Thyroid gland (tissue), 4 donors: ENCODE measurements at regions not wholly inside any gene's neighbourhood (a gene's known extent, or its start where the extent isn't known, plus 50 kb on each side); places are given as distances from the start of the nearest gene placed in this dataset.

Source experiments
- POLR2A ChIP-seq, 2 donors: fragments of 450-650 bp; IDR thresholded peaks; one replicate each; pipeline ENCODE4 v1.6.1; 2017; ENCODE audit warnings: antibody characterized with exemption in 2 of 2, mild to moderate bottlenecking in 2 of 2, moderate library complexity in 1 of 2
- TF ChIP-seq, protein P1 (sequence below), 6 experiments: fragments of 200-600 bp in 3 of 6; fragments of 450-650 bp in 3 of 6; sonication (generic) in 3 of 6; IDR thresholded peaks; one replicate each; pipeline ENCODE4 v1.5.1; 2016 to 2019; ENCODE audit warnings: antibody characterized with exemption in 6 of 6, mild to moderate bottlenecking in 2 of 6, inconsistent platforms in 1 of 6, moderate library complexity in 1 of 6

DNA sequence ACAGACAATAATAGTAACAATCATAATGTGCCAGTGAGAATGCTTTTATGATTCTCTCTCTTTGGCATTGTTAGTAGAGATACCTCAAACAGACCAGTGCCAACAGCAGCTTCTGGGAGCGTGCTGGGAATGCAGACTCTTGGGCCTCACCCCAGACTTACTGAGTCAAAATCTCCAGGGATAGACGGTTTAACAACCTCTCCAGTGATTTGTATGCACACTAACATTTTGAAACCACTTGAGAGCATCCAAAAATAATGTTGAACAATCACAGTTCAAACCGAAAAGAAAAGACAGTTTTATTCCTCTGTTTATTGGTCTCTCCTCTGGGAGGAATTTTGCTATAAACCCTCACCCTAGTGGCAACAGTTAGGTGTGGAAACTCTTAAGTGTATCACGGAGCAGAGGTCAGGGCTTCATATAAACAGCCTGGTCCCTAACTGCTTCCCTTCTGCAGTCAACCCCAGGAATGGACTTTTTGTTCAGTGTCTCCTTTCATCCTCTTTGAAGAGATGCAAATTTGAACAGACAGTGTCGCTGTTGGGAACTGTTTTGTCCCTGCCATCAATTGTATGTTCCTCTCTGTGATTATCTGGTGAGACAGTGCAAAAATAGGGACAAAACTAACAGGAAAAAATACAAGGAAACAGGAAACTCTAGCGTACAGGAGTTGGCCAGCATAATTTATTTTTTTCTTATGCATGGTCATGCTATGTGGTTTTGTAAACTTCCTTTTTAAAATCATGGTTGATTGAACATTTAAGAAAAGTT, 162.4 kb upstream of the BTBD3 start:
- TF ChIP-seq, protein P1, sequence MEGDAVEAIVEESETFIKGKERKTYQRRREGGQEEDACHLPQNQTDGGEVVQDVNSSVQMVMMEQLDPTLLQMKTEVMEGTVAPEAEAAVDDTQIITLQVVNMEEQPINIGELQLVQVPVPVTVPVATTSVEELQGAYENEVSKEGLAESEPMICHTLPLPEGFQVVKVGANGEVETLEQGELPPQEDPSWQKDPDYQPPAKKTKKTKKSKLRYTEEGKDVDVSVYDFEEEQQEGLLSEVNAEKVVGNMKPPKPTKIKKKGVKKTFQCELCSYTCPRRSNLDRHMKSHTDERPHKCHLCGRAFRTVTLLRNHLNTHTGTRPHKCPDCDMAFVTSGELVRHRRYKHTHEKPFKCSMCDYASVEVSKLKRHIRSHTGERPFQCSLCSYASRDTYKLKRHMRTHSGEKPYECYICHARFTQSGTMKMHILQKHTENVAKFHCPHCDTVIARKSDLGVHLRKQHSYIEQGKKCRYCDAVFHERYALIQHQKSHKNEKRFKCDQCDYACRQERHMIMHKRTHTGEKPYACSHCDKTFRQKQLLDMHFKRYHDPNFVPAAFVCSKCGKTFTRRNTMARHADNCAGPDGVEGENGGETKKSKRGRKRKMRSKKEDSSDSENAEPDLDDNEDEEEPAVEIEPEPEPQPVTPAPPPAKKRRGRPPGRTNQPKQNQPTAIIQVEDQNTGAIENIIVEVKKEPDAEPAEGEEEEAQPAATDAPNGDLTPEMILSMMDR (IDR thresholded peaks at IDR 0.05) = no peak
- no peak for TF ChIP-seq POLR2A (IDR thresholded peaks at IDR 0.05)
